Hippocampal formation (tissue), 2 donors: ENCODE measurements at regions not wholly inside any gene's neighbourhood (a gene's known extent, or its start where the extent isn't known, plus 50 kb on each side); places are given as distances from the start of the nearest gene placed in this dataset.

Source experiments
- DNase-seq, 2 donors: peaks; one replicate each; lab custom pipeline; 2025; lab: John Stamatoyannopoulos, UW

GRCh38 chr9:88734527-88734926 lies 199.5 kb downstream of the NXNL2 start:
- DNase-seq = no peak

DNA sequence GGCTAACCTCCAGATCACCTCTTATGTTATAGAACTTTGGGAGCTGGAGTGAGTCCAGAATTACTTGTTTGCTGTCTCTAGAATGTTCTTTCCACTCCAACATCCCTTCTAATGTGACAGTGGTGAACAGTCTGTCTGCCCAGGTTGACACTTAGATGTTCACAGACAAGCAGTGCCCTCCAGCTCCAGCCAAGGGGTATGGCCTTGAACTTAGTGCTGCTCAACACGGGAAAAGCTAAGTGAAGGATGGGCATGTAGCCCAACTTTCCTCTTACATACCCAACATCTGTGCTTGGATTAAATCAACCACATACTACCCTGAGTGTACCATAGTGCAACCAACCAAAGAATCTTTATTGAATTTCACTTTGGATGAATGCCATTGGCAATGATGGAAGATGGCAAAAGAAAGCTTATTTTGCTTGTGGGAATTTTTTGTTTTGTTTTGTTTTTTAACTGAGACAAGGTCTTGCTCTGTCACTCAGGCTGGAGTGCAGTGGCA lies 201.2 kb downstream of the NXNL2 start:
- no peak for DNase-seq

DNA sequence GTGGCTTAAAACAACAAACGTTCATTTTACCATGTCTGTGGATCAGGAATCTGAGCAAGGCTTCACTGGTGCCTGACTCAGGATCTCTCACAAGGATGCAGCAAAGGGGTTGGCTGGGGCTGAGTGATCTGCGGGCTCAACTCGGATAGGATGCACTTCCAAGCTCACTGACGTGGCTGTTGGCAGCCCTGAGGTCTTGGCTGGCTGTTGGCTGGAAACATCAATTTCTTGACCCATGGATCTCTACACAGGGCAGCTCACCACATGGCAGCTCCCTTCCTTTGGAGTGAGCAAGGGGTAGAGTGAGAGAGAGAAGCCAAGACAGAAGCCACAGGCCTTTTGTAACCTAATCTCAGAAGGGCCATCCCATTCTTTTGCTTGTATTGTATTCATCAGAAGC lies 202.1 kb downstream of the NXNL2 start:
- DNase-seq = no peak

DNA sequence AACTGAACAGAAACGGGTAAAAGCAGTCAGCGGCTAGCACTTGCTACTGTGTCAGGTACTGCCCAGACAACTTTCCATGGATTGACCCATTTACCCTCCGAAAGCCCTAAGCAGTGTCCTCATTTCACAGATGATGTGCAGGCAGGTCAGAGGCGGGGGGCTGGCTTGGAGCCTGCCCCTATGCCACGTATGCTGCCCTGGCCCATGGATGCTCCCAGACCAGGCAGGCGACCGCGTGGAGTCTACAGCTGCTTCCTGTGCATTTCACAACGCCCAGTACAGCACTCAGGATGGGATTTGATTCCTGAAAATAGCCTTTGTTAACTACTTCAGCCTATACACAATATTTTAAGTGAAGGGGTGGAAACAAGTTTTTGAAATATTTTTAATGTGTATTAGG lies 202.9 kb downstream of the NXNL2 start:
- DNase-seq = no peak

DNA sequence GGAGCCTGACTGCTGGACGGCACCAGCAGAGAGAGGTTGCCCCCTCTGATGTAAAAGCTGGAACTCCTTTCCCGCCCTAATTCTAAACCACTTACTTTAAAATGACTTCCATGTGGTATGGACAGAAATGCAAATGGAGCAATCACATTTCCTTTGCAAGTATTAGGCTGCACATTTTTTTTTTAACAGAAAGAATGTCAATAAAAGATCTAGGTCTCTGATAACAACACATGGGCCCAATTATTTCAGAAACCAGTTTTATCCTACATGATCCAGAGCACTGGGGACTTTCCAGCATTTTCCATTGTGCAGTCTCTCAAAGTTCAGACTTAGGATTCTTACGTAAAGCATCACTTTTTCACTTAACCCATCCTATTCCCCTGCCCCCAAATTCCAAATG lies 203.7 kb downstream of the NXNL2 start:
- no peak for DNase-seq

DNA sequence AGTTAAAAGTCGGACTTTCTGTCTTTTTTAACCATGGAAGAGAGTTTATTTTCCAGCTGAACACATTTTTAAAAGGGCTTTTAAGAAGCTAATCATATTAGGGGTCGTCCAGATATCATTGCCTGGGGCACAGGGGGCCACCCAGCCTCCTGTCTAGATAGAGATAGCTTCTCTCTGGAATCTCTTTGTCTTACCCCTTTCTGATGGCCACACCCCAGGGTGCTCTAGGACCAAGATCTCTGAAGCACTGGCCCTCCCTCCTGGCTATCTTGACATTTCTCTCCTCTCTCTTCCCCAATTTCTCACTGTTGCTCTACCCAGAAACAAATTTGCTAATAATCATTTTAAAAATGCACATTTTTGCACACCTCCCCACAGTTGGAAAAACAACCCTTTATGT lies 204.4 kb downstream of the NXNL2 start:
- DNase-seq = no peak

- DNase-seq = no peak
Measured at GRCh38 chr9:88740844-88741243, 205.9 kb downstream of the NXNL2 start.

GRCh38 chr9:88741335-88741734 lies 206.4 kb downstream of the NXNL2 start:
- no peak for DNase-seq

- no peak for DNase-seq
Measured at GRCh38 chr9:88742483-88742882, 207.5 kb downstream of the NXNL2 start.

DNA sequence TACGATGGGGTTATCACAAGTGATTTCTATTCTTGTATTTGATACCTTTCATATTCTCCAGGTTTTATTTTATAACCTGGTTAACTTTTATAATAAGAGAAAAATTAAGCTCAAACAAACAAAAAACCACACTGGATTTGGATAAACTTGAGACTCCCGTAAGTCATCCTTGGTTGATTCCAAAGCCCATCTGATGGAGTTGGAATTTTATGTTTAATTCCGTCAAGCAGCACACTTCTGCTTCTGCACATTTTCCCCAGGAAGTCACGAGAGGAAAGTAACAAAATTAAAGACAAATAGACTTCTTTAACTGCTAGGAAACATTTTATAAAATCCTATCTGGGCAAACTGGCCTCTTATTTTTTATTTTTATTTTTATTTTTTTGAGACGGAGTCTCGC lies 207.9 kb downstream of the NXNL2 start:
- no peak for DNase-seq

DNA sequence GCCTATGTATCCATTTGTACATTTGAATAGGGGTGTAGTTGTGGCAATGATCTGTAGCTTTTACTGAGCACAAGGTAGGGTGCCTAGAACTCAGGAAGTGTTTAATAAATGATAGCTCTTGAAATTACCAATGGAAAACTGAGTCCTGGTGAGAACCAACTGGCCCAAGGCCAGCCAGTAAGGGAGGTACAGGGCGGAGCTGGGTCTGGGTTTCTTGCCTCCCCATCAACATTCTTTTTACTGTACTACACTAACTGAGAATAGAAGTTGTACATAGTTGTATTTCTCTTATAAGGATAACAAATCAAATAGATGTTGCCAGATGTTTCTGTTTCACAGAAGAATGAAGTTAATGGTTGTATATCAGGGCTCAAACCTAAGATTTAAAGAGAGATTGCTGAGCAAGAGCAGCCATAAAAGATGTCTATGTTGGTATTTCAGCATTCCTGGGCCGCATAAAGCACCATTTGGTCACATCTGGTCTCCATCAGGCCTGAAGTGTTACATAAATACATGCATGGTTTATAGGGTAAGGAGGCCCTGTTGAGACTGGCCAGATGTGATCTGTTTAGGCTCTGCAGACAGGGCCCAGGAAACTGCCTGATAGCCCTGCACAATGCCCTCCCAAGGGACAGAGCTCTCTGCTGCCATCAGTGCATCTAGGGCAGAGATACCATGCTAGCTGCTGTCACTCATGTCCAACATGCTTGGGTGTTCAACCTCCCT lies 210.5 kb downstream of the NXNL2 start:
- no peak for DNase-seq

- no peak for DNase-seq
Measured at GRCh38 chr9:88746029-88746742, 211.2 kb downstream of the NXNL2 start.

GRCh38 chr9:88746743-88747398 lies 211.9 kb downstream of the NXNL2 start:
- DNase-seq = no peak

GRCh38 chr9:88747768-88748167 lies 212.8 kb downstream of the NXNL2 start:
- DNase-seq = no peak

GRCh38 chr9:88748566-88749261 lies 213.7 kb downstream of the NXNL2 start:
- no peak for DNase-seq

- no peak for DNase-seq
Measured at GRCh38 chr9:88749420-88749819, 214.4 kb downstream of the NXNL2 start.

- peak in 1 of 2 donors; percentile 24 for DNase-seq
Measured at GRCh38 chr9:88750832-88751360, 215.9 kb downstream of the NXNL2 start.

- no peak for DNase-seq
Measured at GRCh38 chr9:88751781-88752180, 216.8 kb downstream of the NXNL2 start.

- DNase-seq = no peak
Measured at GRCh38 chr9:88753691-88754367, 218.9 kb downstream of the NXNL2 start.

DNA sequence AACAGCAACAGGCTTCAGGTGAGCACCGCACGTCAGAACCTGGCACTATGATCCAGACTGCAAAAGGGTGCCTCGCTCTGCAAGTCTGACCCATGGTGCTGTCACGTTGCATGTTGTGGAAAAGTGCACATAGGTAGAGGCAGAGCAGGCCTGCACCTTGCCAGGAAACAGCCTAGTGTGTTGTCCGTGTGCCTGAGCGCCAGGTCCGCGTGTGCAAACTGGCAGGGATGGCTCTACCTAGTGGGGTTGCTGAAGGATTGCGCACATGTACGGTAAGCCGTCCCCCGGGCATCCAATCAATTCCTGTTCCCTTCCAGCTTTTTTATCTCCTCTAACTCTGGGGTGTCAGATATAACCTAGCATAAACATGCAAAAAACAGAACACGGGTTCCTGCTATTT lies 219.5 kb downstream of the NXNL2 start:
- no peak for DNase-seq

- no peak for DNase-seq
Measured at GRCh38 chr9:88754886-88755285, 219.9 kb downstream of the NXNL2 start.
